ENCODE measurements at regions not wholly inside any gene's neighbourhood (a gene's known extent, or its start where the extent isn't known, plus 50 kb on each side); places are given as distances from the start of the nearest gene placed in this dataset.

DNA sequence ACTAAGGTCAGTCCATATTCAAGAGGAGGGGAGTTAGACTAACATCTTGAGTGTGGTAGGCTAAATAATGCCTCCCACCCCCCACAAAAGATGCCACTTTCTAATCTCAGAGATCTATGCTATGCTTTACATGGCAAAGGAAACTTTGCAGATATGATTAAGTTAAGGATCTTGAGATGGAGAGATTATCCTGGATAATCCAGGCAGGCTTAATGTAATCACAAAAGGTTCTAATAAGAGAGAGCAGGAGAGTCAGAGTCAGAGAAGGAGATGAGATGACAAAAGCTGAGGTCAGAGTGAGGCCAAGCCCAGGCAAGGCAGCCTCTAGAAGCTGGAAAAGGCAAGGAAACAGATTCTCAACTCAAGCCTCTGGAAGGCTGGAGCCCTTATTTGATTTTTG lies 1011.6 kb downstream of the PCDH9 start:
- no peak for TF ChIP-seq CTCF (IDR thresholded peaks at IDR 0.05; ENCODE audit: insufficient read depth, missing control alignments)
- FAIRE-seq (peak; percentile 94), DNase-seq (ENCODE audit: insufficient read length, low spot score) (peak; percentile 10)

GRCh38 chr13:66216728-66217127 lies 1013.4 kb downstream of the PCDH9 start:
- no peak for DNase-seq (ENCODE audit: insufficient read length, low spot score)
- no peak for FAIRE-seq
- TF ChIP-seq CTCF (IDR thresholded peaks at IDR 0.05; ENCODE audit: insufficient read depth, missing control alignments), result no peak

DNA sequence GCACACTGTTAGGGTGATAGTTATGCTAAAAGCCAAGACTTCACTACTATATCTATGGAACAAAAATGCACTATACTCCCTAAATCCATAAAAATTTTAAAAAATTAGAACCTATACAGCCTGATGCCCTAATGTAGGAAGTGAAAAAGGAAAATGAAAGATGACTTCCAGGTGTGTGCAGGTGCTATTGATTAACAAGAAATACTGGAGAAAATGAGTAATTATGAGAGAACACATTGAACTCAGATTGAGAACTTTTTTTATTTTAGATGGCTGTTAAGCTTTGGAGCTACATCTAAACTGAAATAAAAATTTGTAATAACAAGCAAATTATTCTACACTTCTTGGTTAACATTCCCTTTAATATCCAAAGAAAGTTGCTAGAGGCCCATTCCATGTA lies 1015.7 kb downstream of the PCDH9 start:
- DNase-seq (ENCODE audit: insufficient read length, low spot score) (no peak), FAIRE-seq (no peak)
- TF ChIP-seq CTCF (IDR thresholded peaks at IDR 0.05; ENCODE audit: insufficient read depth, missing control alignments), result no peak

DNA sequence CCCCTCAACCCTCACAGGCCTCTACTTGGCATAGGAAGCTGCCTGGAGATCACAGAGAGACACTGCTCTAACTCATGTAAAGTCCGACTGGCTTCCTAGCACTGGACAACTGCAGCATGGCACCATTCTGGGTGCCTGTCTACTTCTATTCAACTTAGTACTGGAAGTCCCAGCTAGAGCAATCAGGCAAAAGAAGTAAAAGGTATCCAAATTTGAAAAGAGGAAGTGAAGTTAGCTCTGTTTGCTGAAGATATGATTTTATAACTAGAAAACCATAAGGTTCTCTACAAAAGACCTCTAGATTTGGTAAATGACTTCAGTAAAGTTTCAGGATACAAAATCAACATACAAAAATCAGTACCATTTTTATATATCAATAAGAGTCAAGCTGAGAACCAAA lies 1017.6 kb downstream of the PCDH9 start:
- DNase-seq (ENCODE audit: insufficient read length, low spot score) (no peak), FAIRE-seq (no peak)
- no peak for TF ChIP-seq CTCF (IDR thresholded peaks at IDR 0.05; ENCODE audit: insufficient read depth, missing control alignments)

DNA sequence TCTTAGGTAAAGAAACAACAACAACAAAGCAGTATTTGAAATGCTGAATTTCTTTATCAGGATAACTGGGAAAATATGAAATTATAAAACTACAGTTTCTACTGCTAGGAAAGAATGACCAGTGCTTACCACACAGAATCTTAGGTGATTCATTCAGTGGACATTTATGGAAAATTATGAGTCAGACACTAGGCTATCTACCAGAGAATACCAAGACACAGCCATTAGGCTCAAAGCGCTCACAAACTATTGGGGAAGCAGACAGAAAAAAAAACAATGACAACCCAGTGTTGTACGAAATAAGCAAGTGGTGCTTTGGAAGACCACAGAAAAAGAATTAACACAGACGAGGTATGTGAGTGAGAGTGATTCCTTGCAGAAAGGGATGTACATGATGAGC lies 1019.5 kb downstream of the PCDH9 start:
- no peak for TF ChIP-seq CTCF (IDR thresholded peaks at IDR 0.05; ENCODE audit: insufficient read depth, missing control alignments)
- no peak for FAIRE-seq
- DNase-seq (ENCODE audit: insufficient read length, low spot score), result no peak

GRCh38 chr13:66208589-66208988 lies 1021.5 kb downstream of the PCDH9 start:
- DNase-seq (ENCODE audit: insufficient read length, low spot score) (no peak), FAIRE-seq (no peak)
- no peak for TF ChIP-seq CTCF (IDR thresholded peaks at IDR 0.05; ENCODE audit: insufficient read depth, missing control alignments)

DNA sequence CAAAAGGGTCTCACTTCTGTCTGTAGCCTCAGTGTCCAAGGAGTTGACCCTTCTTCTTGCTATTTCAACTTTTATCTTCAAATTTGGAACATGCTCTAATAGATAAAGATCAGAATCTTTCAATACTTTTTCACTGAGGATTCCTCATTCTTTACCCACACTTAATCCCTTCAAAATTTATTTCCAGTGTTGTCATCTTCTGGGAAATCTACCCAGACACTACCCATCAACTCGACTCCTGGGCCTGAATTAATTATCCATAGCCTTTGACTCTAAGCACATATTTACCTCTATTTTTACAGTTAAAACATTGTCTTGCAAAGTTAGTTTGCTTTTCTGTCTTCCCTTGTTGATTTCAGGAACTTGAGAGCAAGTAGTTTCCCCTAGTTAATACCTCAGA lies 1022.5 kb downstream of the PCDH9 start:
- TF ChIP-seq CTCF (IDR thresholded peaks at IDR 0.05; ENCODE audit: insufficient read depth, missing control alignments), result no peak
- DNase-seq (ENCODE audit: insufficient read length, low spot score) (no peak), FAIRE-seq (no peak)
